Adrenal gland (tissue), 9 donors: ENCODE measurements at regions not wholly inside any gene's neighbourhood (a gene's known extent, or its start where the extent isn't known, plus 50 kb on each side); places are given as distances from the start of the nearest gene placed in this dataset.

Source experiments
- DNase-seq, 7 donors: peaks; one replicate each; pipeline ENCODE4 v3.0.0-alpha.2; 2019 to 2020
- H3K27ac ChIP-seq, 5 donors: fragments of 200-600 bp; sonication (generic) in 4 of 5; 1 replicate in 3 of 5; 2 replicates in 2 of 5; pipeline versions ENCODE4 v1.5.1 to v1.8.0; 2016 to 2020; ENCODE audit warnings: mild to moderate bottlenecking in 1 of 5
- H3K27me3 ChIP-seq: fragments of 200-600 bp; 2 replicates; pipeline ENCODE4 v1.8.0; 2021
- H3K36me3 ChIP-seq, 2 donors: fragments of 200-600 bp; replicated peaks in 1 of 2; 1 replicate in 1 of 2; 2 replicates in 1 of 2; pipeline versions ENCODE4 v1.5.1 to v1.8.0; 2018 to 2022
- H3K4me1 ChIP-seq, 2 donors: fragments of 200-600 bp; replicated peaks in 1 of 2; 1 replicate in 1 of 2; 2 replicates in 1 of 2; pipeline versions ENCODE4 v1.5.1 to v1.8.0; 2018 to 2021
- H3K4me3 ChIP-seq, 4 donors: fragments of 200-600 bp; sonication (generic) in 3 of 4; one replicate each; pipeline ENCODE4 v1.5.1; 2016 to 2018
- H3K9me3 ChIP-seq, 3 donors: fragments of 200-600 bp; sonication (generic) in 1 of 3; replicated peaks in 1 of 3; 1 replicate in 2 of 3; 2 replicates in 1 of 3; pipeline versions ENCODE4 v1.5.1 to v1.8.0; 2016 to 2021
- CTCF ChIP-seq, 6 experiments: fragments of 450-650 bp in 4 of 6; fragments of 200-600 bp in 2 of 6; sonication (generic) in 1 of 6; IDR thresholded peaks; 1 replicate in 5 of 6; 2 replicates in 1 of 6; pipeline versions ENCODE4 v1.5.1 to v1.8.0; 2016 to 2021; ENCODE audit warnings: antibody characterized with exemption in 6 of 6, mild to moderate bottlenecking in 2 of 6, moderate library complexity in 1 of 6
- POLR2A ChIP-seq, 2 donors: fragments of 450-650 bp; IDR thresholded peaks; one replicate each; pipeline ENCODE4 v1.6.1; 2017; ENCODE audit warnings: antibody characterized with exemption in 2 of 2, mild to moderate bottlenecking in 2 of 2, moderate library complexity in 1 of 2
- WGBS, 4 donors: extraction: QIAGEN DNeasy Blood & Tissue Kit in 2 of 4; methylation state at CpG; one replicate each; pipeline versions ENCODE4 v1.1.5 to v1.1.7; 2013 to 2017; 5-methylcytosine and 5-hydroxymethylcytosine counted together
- intact Hi-C, 2 donors: fragments of 100-400 bp; cut with DNase I; formaldehyde crosslinking; loops; one replicate each; pipeline versions ENCODE4 v1.14.1 to v1.15.0; 2022 to 2023
- donor health status: healthy with polysubstance abuse.
- donor health status: Bipolar disorder and iron deficiency.
- donor health status: DM: yes; HTN: yes; CAD: no.
- donor health status: DM: no; HTN: no; CAD: no.
- donor health status: DM: no; HTN: no; CAD: no.

GRCh38 chr1:11406845-11407244 is 72.1 kb upstream of the DISP3 start:
- H3K27me3 ChIP-seq: no peaks in the 10 kb centered on the region
- H3K4me1 ChIP-seq: no peaks in the 10 kb centered on the region
- 62 to 80% (median 67%) methylated on average over 6 of the region's 6 CpGs for WGBS, 4 donors
- no peak overlapping the region for H3K4me3 ChIP-seq
- H3K27ac ChIP-seq: no peak overlapping the region
- no peaks in the 10 kb centered on the region for H3K36me3 ChIP-seq
- intact Hi-C loops: no loop called here
- no peak for DNase-seq
- no peaks in the 10 kb centered on the region for H3K9me3 ChIP-seq
- TF ChIP-seq POLR2A (IDR thresholded peaks at IDR 0.05) (no peak), CTCF (IDR thresholded peaks at IDR 0.05) (no peak)

- Histone ChIP-seq H3K27me3 (peaks cover 2% of the 10 kb centered on the region), H3K4me1 (no peaks in the 10 kb centered on the region), H3K4me3 (no peak overlapping the region), H3K36me3 (no peaks in the 10 kb centered on the region), H3K9me3 (no peaks in the 10 kb centered on the region), H3K27ac (no peak overlapping the region)
- TF ChIP-seq CTCF (IDR thresholded peaks at IDR 0.05) (no peak), POLR2A (IDR thresholded peaks at IDR 0.05) (no peak)
- WGBS, 4 donors: 57 to 67% (median 66%) methylated on average over 13 of the region's 13 CpGs
- intact Hi-C loops: no loop called here
- no peak for DNase-seq
These were observed 71.5 kb upstream of the DISP3 start for GRCh38 chr1:11407301-11407994.

- no peaks in the 10 kb centered on the region for H3K9me3 ChIP-seq
- 58 to 70% (median 63%) methylated on average over 3 of the region's 3 CpGs for WGBS, 4 donors
- H3K27ac ChIP-seq: no peak overlapping the region
- no peak for TF ChIP-seq POLR2A (IDR thresholded peaks at IDR 0.05)
- no peak for DNase-seq
- intact Hi-C loops: no loop called here
- H3K36me3 ChIP-seq: no peaks in the 10 kb centered on the region
- no peaks in the 10 kb centered on the region for H3K4me1 ChIP-seq
- H3K4me3 ChIP-seq: no peak overlapping the region
- peaks cover 12% of the 10 kb centered on the region for H3K27me3 ChIP-seq
These were observed 66.8 kb upstream of the DISP3 start for GRCh38 chr1:11412141-11412540.

- no peak for TF ChIP-seq POLR2A (IDR thresholded peaks at IDR 0.05)
- TF ChIP-seq CTCF (IDR thresholded peaks at IDR 0.05): no peak
- no peaks in the 10 kb centered on the region for H3K36me3 ChIP-seq
- no peaks in the 10 kb centered on the region for H3K4me1 ChIP-seq
- intact Hi-C loops: no loop called here
- H3K9me3 ChIP-seq: no peaks in the 10 kb centered on the region
- WGBS, 4 donors: 43 to 57% (median 48%) methylated on average over 8 of the region's 8 CpGs
- peaks cover 12% of the 10 kb centered on the region for H3K27me3 ChIP-seq
- no peak overlapping the region for H3K4me3 ChIP-seq
- no peak for DNase-seq
- no peak overlapping the region for H3K27ac ChIP-seq
These were observed 65.0 kb upstream of the DISP3 start for GRCh38 chr1:11413986-11414391.

- 75 to 84% (median 80%) methylated on average over 10 to 19 of the region's 19 CpGs for WGBS, 4 donors
- DNase-seq: no peak
- Histone ChIP-seq H3K9me3 (no peaks in the 10 kb centered on the region), H3K27me3 (peaks cover 12% of the 10 kb centered on the region), H3K4me3 (no peak overlapping the region), H3K4me1 (no peaks in the 10 kb centered on the region), H3K36me3 (no peaks in the 10 kb centered on the region), H3K27ac (no peak overlapping the region)
- no peak for TF ChIP-seq CTCF (IDR thresholded peaks at IDR 0.05)
- TF ChIP-seq POLR2A (IDR thresholded peaks at IDR 0.05): no peak
- intact Hi-C loops: no loop called here
These were observed 63.9 kb upstream of the DISP3 start for GRCh38 chr1:11414926-11415538.
